ENCODE measurements at regions not wholly inside any gene's neighbourhood (a gene's known extent, or its start where the extent isn't known, plus 50 kb on each side); places are given as distances from the start of the nearest gene placed in this dataset.

DNA sequence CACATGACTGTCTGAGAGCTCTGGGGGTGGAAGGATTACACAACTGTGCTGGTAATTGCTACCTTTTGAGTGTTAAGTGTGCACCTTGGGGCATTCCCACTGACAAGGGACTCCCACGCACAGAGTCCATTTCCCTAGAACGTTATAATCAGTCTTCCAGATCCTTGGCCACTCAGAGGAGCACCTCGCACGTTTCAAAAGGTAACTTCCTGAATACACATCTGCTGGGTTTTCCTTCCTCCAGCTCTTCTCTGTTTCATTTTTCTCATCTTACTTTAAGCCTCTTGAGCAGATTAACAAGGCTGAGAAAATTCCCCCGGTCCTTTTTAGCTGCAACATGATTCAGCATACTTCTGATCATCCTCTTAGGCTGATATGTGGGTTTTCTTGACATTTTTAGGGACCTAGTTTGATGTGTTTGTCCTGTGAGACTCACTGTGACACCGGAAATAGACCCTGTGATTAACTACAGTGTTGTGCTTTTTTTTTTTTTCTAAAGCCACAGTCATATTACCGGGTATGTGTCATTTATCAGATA lies 98.4 kb upstream of the DUSP22 start:
- TF ChIP-seq, protein P1, sequence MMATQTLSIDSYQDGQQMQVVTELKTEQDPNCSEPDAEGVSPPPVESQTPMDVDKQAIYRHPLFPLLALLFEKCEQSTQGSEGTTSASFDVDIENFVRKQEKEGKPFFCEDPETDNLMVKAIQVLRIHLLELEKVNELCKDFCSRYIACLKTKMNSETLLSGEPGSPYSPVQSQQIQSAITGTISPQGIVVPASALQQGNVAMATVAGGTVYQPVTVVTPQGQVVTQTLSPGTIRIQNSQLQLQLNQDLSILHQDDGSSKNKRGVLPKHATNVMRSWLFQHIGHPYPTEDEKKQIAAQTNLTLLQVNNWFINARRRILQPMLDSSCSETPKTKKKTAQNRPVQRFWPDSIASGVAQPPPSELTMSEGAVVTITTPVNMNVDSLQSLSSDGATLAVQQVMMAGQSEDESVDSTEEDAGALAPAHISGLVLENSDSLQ (IDR thresholded peaks at IDR 0.05) = no peak
- no peak for TF ChIP-seq CTBP1 (IDR thresholded peaks at IDR 0.05; ENCODE audit: borderline replicate concordance)
- POLR2A ChIA-PET = no interaction called here
- CTCF ChIA-PET = no interaction called here
- no peak for DNase-seq (ENCODE audit: extremely low spot score)

DNA sequence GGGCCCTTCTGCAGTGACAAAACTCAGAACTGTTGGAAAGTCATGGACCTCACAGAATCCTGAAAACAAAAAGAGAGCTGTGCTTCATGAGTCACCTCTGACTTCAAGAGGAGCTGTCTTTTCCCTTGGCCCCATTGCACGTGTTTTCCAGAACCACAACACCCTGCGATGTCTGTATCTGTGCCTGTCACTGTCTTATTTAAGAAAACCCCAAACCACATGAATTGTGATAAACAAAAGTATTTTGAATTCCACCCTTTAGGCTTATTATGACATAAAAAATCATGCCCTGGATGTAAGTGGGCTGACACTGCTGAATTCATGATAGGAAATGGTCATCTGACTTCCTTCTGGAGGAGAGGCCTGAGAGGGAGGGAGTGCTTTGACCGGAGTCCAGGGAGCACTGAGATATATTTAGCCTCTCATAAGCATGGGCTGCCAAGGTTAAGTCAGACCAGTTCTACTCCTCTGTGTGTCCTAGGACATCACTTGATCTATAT lies 96.4 kb upstream of the DUSP22 start:
- no peak for DNase-seq (ENCODE audit: extremely low spot score)
- CTCF ChIA-PET = interaction anchor here (0.8 kb wide), 1 partner anchor 27 kb away, joined by 4 read pairs; no protein-coding TSS in a partner anchor
- TF ChIP-seq ELF4 (IDR thresholded peaks at IDR 0.05) (no peak), ZNF384 (IDR thresholded peaks at IDR 0.05) (no peak), FOXM1 (IDR thresholded peaks at IDR 0.05; ENCODE audit: borderline replicate concordance) (no peak), FOXA1 (IDR thresholded peaks at IDR 0.05) (no peak), ARNT (IDR thresholded peaks at IDR 0.05) (no peak), L3MBTL2 (conservative IDR thresholded peaks at IDR 0.05) (no peak), SUZ12 (IDR thresholded peaks at IDR 0.05) (no peak), LEF1 (IDR thresholded peaks at IDR 0.05; ENCODE audit: borderline replicate concordance) (no peak), HDGF (IDR thresholded peaks at IDR 0.05; ENCODE audit: borderline replicate concordance) (no peak), BHLHE40 (IDR thresholded peaks at IDR 0.05; ENCODE audit: borderline replicate concordance) (no peak), TARDBP (IDR thresholded peaks at IDR 0.05) (no peak), SP1 (IDR thresholded peaks at IDR 0.05) (no peak), NFRKB (IDR thresholded peaks at IDR 0.05) (no peak), CTBP1 (IDR thresholded peaks at IDR 0.05; ENCODE audit: borderline replicate concordance) (no peak), FOXK2 (IDR thresholded peaks at IDR 0.05) (no peak)
- TF ChIP-seq, protein P1 (IDR thresholded peaks at IDR 0.05) = no peak
- POLR2A ChIA-PET = no interaction called here

DNA sequence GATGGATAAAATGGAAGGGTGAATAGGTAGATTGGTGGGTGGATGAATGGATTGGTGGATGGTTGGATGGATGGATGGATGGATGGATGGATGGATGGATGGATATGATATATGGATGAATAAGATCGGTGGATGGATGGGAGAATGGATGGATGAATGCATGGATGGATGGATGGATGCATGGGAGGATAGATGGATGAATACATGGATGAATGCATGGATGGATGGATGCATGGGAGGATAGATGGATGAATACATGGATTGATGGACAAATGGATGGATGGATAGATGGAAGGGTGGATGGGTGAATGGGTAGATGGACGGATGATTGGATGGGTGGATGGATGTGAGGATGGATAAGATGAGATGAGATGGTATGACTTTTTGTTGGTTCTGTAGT lies 95.7 kb upstream of the DUSP22 start:
- CTCF ChIA-PET = no interaction called here
- POLR2A ChIA-PET = no interaction called here
- TF ChIP-seq, protein P1 (IDR thresholded peaks at IDR 0.05) = no peak
- TF ChIP-seq CTBP1 (IDR thresholded peaks at IDR 0.05; ENCODE audit: borderline replicate concordance) (0 out of 2 replicates have a peak, but pooled peaks have one; percentile 21), ZNF384 (IDR thresholded peaks at IDR 0.05) (no peak)
- DNase-seq (ENCODE audit: extremely low spot score) = no peak

DNA sequence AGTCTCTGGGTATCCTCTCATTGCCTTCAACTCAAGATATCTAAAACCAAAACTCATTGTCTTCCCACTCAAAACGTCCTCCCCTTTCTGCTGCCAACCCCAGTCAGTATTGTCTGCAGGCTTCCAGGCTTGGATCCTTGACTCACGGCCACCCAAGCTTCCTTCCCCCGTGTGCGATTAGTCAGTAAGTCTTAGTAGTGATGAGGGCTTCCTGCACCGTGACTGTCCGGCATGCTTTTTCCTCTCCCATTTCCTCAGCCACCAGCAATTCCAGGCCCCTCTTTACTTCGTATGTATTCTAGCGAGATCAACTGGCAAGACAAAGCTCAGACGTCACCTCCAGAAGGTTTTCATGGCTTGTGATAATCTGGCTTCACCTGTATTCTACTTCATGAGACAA lies 88.6 kb upstream of the DUSP22 start:
- ChIA-PET POLR2A (no interaction called here), CTCF (no interaction called here)

DNA sequence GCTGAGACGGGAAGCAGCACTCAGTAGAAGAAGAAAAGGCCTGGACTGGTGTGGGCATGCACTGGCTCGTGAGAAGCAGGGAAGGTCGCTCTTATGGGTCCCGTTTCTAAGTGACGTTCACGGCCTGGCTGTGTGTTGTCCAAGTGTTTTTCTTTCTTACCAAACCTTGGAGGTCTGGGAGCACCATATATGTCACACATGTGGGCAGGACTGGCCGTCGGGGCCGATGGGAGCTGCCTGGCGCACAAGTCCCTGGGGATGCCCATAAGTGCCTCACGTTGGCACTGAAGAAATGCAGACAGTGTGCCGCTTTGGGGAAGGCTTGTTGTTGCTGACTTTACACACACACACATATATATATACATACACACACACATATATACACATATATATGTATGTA lies 86.0 kb upstream of the DUSP22 start:
- no peak for DNase-seq (ENCODE audit: extremely low spot score)
- CTCF ChIA-PET = no interaction called here
- POLR2A ChIA-PET = no interaction called here

More for the DNA sequence above, 88.6 kb upstream of the DUSP22 start:
- TF ChIP-seq LEF1 (IDR thresholded peaks at IDR 0.05; ENCODE audit: borderline replicate concordance) (no peak), ZNF384 (IDR thresholded peaks at IDR 0.05) (no peak), SP1 (IDR thresholded peaks at IDR 0.05) (no peak), FOXM1 (IDR thresholded peaks at IDR 0.05; ENCODE audit: borderline replicate concordance) (no peak), TARDBP (IDR thresholded peaks at IDR 0.05) (no peak), NFRKB (IDR thresholded peaks at IDR 0.05) (no peak), ELF4 (IDR thresholded peaks at IDR 0.05) (no peak), CTBP1 (IDR thresholded peaks at IDR 0.05; ENCODE audit: borderline replicate concordance) (no peak), HDGF (IDR thresholded peaks at IDR 0.05; ENCODE audit: borderline replicate concordance) (no peak), FOXK2 (IDR thresholded peaks at IDR 0.05) (no peak), ARNT (IDR thresholded peaks at IDR 0.05) (no peak), BHLHE40 (IDR thresholded peaks at IDR 0.05; ENCODE audit: borderline replicate concordance) (no peak), FOXA1 (IDR thresholded peaks at IDR 0.05) (no peak), SUZ12 (IDR thresholded peaks at IDR 0.05) (no peak), L3MBTL2 (conservative IDR thresholded peaks at IDR 0.05) (no peak)
- TF ChIP-seq, protein P1 (IDR thresholded peaks at IDR 0.05) = no peak
- no peak for DNase-seq (ENCODE audit: extremely low spot score)

More for the DNA sequence above, 86.0 kb upstream of the DUSP22 start:
- TF ChIP-seq FOXK2 (IDR thresholded peaks at IDR 0.05) (no peak), ZNF384 (IDR thresholded peaks at IDR 0.05) (no peak), FOXM1 (IDR thresholded peaks at IDR 0.05; ENCODE audit: borderline replicate concordance) (no peak), HDGF (IDR thresholded peaks at IDR 0.05; ENCODE audit: borderline replicate concordance) (no peak), TARDBP (IDR thresholded peaks at IDR 0.05) (no peak)
- TF ChIP-seq, protein P1 (IDR thresholded peaks at IDR 0.05) = no peak
